Neural cell (in vitro differentiated cells): ENCODE measurements at regions not wholly inside any gene's neighbourhood (a gene's known extent, or its start where the extent isn't known, plus 50 kb on each side); places are given as distances from the start of the nearest gene placed in this dataset.

Experiments used
- EP300 ChIP-seq: fragments of 450-650 bp; conservative IDR thresholded peaks from 2 replicates; pipeline ENCODE4 v1.6.1; 2014; ENCODE audit warnings: antibody characterized with exemption, mild to moderate bottlenecking, moderate library complexity; ENCODE audit not compliant: poor library complexity, severe bottlenecking
- EZH2 ChIP-seq: fragments of 200-600, 300-800 bp; shearing (Covaris generic), sonication (generic); IDR thresholded peaks from 2 replicates; pipeline ENCODE4 v1.6.1; 2014; ENCODE audit warnings: antibody characterized with exemption, low read length, borderline replicate concordance, mild to moderate bottlenecking; ENCODE audit not compliant: insufficient read depth, poor library complexity, severe bottlenecking
- MXI1 ChIP-seq: fragments of 450-650 bp; conservative IDR thresholded peaks from 2 replicates; pipeline ENCODE4 v1.6.1; 2014; ENCODE audit warnings: antibody characterized with exemption, mild to moderate bottlenecking; ENCODE audit not compliant: poor library complexity, severe bottlenecking
- POLR2AphosphoS5 ChIP-seq: IDR thresholded peaks from 2 replicates; pipeline ENCODE4 v1.6.1; 2012
- RAD21 ChIP-seq: fragments of 450-650 bp; conservative IDR thresholded peaks from 2 replicates; pipeline ENCODE4 v1.6.1; 2014; ENCODE audit warnings: antibody characterized with exemption, mild to moderate bottlenecking, moderate library complexity
- SMC3 ChIP-seq: fragments of 450-650 bp; conservative IDR thresholded peaks from 2 replicates; pipeline ENCODE4 v1.6.1; 2014; ENCODE audit warnings: antibody characterized with exemption, mild to moderate bottlenecking, moderate library complexity; ENCODE audit not compliant: poor library complexity
- TAF1 ChIP-seq: IDR thresholded peaks from 2 replicates; pipeline ENCODE4 v1.6.1; 2012; ENCODE audit warnings: low read depth
- TF ChIP-seq, protein P1 (sequence below): fragments of 450-650 bp; IDR thresholded peaks from 2 replicates; pipeline ENCODE4 v1.5.1; 2014; ENCODE audit warnings: antibody characterized with exemption, mild to moderate bottlenecking, moderate library complexity; ENCODE audit not compliant: poor library complexity, severe bottlenecking
- TF ChIP-seq, protein P2 (sequence below): IDR thresholded peaks from 2 replicates; pipeline ENCODE4 v1.6.1; 2012; ENCODE audit warnings: borderline replicate concordance

DNA sequence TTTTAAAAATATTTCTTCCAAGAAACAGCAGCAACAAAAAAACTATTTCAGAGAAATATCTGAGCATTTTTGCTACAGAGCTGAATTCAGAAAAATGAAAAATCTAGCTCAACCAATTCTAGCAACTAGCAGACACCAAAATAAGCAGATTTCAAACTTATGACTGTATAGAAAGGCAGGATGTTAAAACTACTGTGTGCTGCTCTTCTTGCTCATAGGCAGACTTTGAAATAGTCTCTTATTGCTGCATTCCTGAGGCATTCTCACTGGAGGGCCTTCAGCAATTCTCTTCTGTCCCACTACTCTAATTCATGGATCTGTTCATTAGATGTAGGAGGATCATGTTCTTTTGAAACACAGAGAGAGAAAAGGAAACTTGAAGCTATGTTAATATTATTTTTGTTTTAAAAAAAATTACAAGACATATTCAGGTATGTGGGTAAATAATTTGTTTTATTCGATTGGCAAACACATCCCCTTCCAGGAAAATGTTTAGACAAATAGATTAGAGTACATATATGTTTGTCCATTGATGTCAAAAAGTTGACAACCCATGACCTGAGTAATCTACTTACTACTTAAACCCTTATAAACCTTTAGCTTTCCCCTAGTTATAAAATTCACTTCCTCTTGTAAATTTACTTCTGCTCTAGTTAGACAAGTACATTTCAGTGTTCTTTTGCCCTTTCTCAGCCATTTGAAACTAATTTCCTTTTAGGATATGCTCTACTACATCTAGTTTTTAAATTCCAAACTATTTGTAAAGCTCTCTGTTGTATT is 428.2 kb upstream of the POT1 start:
- TF ChIP-seq EP300 (no peak), EZH2 (no peak), POLR2AphosphoS5 (no peak), RAD21 (no peak), SMC3 (no peak), TAF1 (no peak), MXI1 (no peak)
- TF ChIP-seq, protein P1, sequence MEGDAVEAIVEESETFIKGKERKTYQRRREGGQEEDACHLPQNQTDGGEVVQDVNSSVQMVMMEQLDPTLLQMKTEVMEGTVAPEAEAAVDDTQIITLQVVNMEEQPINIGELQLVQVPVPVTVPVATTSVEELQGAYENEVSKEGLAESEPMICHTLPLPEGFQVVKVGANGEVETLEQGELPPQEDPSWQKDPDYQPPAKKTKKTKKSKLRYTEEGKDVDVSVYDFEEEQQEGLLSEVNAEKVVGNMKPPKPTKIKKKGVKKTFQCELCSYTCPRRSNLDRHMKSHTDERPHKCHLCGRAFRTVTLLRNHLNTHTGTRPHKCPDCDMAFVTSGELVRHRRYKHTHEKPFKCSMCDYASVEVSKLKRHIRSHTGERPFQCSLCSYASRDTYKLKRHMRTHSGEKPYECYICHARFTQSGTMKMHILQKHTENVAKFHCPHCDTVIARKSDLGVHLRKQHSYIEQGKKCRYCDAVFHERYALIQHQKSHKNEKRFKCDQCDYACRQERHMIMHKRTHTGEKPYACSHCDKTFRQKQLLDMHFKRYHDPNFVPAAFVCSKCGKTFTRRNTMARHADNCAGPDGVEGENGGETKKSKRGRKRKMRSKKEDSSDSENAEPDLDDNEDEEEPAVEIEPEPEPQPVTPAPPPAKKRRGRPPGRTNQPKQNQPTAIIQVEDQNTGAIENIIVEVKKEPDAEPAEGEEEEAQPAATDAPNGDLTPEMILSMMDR: no peak
- TF ChIP-seq, protein P2, sequence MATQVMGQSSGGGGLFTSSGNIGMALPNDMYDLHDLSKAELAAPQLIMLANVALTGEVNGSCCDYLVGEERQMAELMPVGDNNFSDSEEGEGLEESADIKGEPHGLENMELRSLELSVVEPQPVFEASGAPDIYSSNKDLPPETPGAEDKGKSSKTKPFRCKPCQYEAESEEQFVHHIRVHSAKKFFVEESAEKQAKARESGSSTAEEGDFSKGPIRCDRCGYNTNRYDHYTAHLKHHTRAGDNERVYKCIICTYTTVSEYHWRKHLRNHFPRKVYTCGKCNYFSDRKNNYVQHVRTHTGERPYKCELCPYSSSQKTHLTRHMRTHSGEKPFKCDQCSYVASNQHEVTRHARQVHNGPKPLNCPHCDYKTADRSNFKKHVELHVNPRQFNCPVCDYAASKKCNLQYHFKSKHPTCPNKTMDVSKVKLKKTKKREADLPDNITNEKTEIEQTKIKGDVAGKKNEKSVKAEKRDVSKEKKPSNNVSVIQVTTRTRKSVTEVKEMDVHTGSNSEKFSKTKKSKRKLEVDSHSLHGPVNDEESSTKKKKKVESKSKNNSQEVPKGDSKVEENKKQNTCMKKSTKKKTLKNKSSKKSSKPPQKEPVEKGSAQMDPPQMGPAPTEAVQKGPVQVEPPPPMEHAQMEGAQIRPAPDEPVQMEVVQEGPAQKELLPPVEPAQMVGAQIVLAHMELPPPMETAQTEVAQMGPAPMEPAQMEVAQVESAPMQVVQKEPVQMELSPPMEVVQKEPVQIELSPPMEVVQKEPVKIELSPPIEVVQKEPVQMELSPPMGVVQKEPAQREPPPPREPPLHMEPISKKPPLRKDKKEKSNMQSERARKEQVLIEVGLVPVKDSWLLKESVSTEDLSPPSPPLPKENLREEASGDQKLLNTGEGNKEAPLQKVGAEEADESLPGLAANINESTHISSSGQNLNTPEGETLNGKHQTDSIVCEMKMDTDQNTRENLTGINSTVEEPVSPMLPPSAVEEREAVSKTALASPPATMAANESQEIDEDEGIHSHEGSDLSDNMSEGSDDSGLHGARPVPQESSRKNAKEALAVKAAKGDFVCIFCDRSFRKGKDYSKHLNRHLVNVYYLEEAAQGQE: no peak
